ENCODE measurements at regions not wholly inside any gene's neighbourhood (a gene's known extent, or its start where the extent isn't known, plus 50 kb on each side); places are given as distances from the start of the nearest gene placed in this dataset.

DNA sequence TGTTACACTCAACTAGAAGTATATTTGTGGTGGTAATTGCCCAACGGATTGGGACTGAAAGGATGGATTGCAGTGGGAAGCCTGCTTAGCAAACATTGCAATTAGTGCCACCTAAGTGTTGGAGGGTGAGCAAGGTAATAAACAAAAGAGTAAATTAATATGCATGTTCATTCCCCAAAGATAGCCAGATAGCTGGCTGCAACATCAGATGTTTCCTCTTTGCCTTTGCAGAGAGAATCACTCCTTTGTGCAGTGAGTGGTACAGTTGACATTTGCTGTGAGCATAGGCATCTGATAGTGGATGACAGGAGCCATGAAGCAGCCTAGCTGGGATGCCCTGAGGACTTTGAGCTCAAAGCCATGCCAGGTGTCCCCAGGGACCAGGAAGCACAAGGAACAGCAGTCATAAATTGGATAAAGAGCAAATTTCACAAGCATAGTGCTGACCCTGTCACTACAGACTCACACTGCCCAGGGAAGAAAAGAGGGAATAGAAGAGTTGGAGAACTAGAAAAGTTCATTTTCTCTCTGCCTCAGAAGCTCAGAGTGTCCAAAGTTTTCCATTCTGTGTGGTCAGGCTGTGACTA lies 336.1 kb upstream of the SLC30A5 start:
- Mint-ChIP-seq H3K4me1 (no peaks in the 10 kb centered on the region), H3K27ac (no peak overlapping the region), H3K9me3 (no peaks in the 10 kb centered on the region), H3K4me3 (no peak overlapping the region), H3K27me3 (ENCODE audit: low read depth in 3 of 3) (peaks cover 0 to 1% (median 0%) of the 10 kb centered on the region in 3 donors), H3K36me3 (no peaks in the 10 kb centered on the region)
- H3K4me2 ChIP-seq (replicated peaks; ENCODE audit: extremely low read depth, low read length, poor library complexity, severe bottlenecking) = no peak overlapping the region
- no peak overlapping the region for H3K4me3 ChIP-seq (replicated peaks in 1 of 3; ENCODE audit: low read depth in 2 of 3, low read length in 3 of 3)
- no peaks in the 10 kb centered on the region for H3K27me3 ChIP-seq (ENCODE audit: control insufficient read depth in 2 of 2, insufficient read depth in 2 of 2, low read length in 2 of 2)
- no peak overlapping the region for H3K9ac ChIP-seq (ENCODE audit: insufficient read depth, low read length, poor library complexity, severe bottlenecking)
- no peak overlapping the region for H3K27ac ChIP-seq (ENCODE audit: low read depth in 1 of 2, low read length in 2 of 2)
- no peaks in the 10 kb centered on the region for H3K79me2 ChIP-seq (ENCODE audit: insufficient read depth, low read length)
- no peak for TF ChIP-seq CTCF (IDR thresholded peaks at IDR 0.05)
- H3K9me3 ChIP-seq (replicated peaks in 1 of 2; ENCODE audit: control insufficient read depth in 1 of 2, insufficient read depth in 1 of 2, low read length in 2 of 2) = no peaks in the 10 kb centered on the region
- no peaks in the 10 kb centered on the region for H3K4me1 ChIP-seq (ENCODE audit: control insufficient read depth in 1 of 2, insufficient read depth in 2 of 2, low read length in 2 of 2)
- no peak for DNase-seq
- intact Hi-C loops (cut with micrococcal nuclease) = no loop called here
- no peaks in the 10 kb centered on the region for H3K36me3 ChIP-seq (replicated peaks in 1 of 2; ENCODE audit: control insufficient read depth in 1 of 2, insufficient read depth in 2 of 2, low read length in 2 of 2)
- 100% methylated on average over 1 of the region's 1 CpG for WGBS (ENCODE audit: insufficient coverage)
- H4K20me1 ChIP-seq (ENCODE audit: insufficient read depth, low read length) = no peaks in the 10 kb centered on the region
- no peak overlapping the region for H2AFZ ChIP-seq (ENCODE audit: insufficient read depth, low read depth, low read length, poor library complexity, severe bottlenecking)

DNA sequence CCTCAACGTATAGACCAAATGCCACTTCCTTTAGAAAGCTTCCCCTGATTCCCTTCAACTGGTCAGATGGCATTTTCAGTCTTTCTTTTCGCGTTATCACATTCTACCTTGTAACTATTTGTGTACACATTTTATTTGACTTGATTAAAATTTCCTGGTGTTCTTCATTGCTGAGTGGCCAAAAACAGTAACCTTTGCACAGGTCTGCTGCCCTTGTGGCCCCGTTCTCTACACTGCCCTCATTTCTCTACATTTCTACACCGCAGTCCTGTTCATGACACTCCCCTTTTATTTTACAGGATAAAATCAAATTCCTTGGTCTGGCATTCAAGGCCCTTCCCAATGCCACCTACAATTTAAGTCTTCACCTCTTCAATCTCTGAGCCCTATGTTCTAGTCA lies 334.2 kb upstream of the SLC30A5 start:
- Histone ChIP-seq H3K79me2 (ENCODE audit: insufficient read depth, low read length) (no peaks in the 10 kb centered on the region), H3K9ac (ENCODE audit: insufficient read depth, low read length, poor library complexity, severe bottlenecking) (no peak overlapping the region), H3K4me3 (replicated peaks in 1 of 3; ENCODE audit: low read depth in 2 of 3, low read length in 3 of 3) (no peak overlapping the region), H4K20me1 (ENCODE audit: insufficient read depth, low read length) (no peaks in the 10 kb centered on the region), H3K27me3 (ENCODE audit: control insufficient read depth in 2 of 2, insufficient read depth in 2 of 2, low read length in 2 of 2) (no peaks in the 10 kb centered on the region), H2AFZ (ENCODE audit: insufficient read depth, low read depth, low read length, poor library complexity, severe bottlenecking) (no peak overlapping the region), H3K9me3 (replicated peaks in 1 of 2; ENCODE audit: control insufficient read depth in 1 of 2, insufficient read depth in 1 of 2, low read length in 2 of 2) (no peaks in the 10 kb centered on the region), H3K36me3 (replicated peaks in 1 of 2; ENCODE audit: control insufficient read depth in 1 of 2, insufficient read depth in 2 of 2, low read length in 2 of 2) (no peaks in the 10 kb centered on the region), H3K27ac (ENCODE audit: low read depth in 1 of 2, low read length in 2 of 2) (no peak overlapping the region), H3K4me1 (ENCODE audit: control insufficient read depth in 1 of 2, insufficient read depth in 2 of 2, low read length in 2 of 2) (no peaks in the 10 kb centered on the region), H3K4me2 (replicated peaks; ENCODE audit: extremely low read depth, low read length, poor library complexity, severe bottlenecking) (no peak overlapping the region)
- Mint-ChIP-seq H3K27ac (no peak overlapping the region), H3K27me3 (ENCODE audit: low read depth in 3 of 3) (peaks cover 0 to 1% (median 0%) of the 10 kb centered on the region in 3 donors), H3K9me3 (no peaks in the 10 kb centered on the region), H3K4me3 (no peak overlapping the region), H3K36me3 (no peaks in the 10 kb centered on the region), H3K4me1 (no peaks in the 10 kb centered on the region)
- no peak for TF ChIP-seq CTCF (IDR thresholded peaks at IDR 0.05)
- no peak for DNase-seq
- intact Hi-C loops (cut with micrococcal nuclease) = no loop called here
- whole genome bisulfite sequencing (ENCODE audit: insufficient coverage) = 95% methylated on average over 5 of the region's 5 CpGs

Data from CD14-positive monocyte (primary cell).